Ishikawa (cell line): ENCODE measurements at regions not wholly inside any gene's neighbourhood (a gene's known extent, or its start where the extent isn't known, plus 50 kb on each side); places are given as distances from the start of the nearest gene placed in this dataset.

Experiments used
- CEBPB ChIP-seq: IDR thresholded peaks from 2 replicates; pipeline ENCODE4 v1.6.1; 2012
- EP300 ChIP-seq: IDR thresholded peaks from 2 replicates; pipeline ENCODE4 v1.6.1; 2012; ENCODE audit warnings: borderline replicate concordance
- FOXM1 ChIP-seq: IDR thresholded peaks from 2 replicates; pipeline ENCODE4 v1.6.1; 2012; ENCODE audit warnings: low read depth, borderline replicate concordance
- RAD21 ChIP-seq: IDR thresholded peaks from 2 replicates; pipeline ENCODE4 v1.6.1; 2012; ENCODE audit warnings: low read depth
- TAF1 ChIP-seq: IDR thresholded peaks from 2 replicates; pipeline ENCODE4 v1.6.1; 2012; ENCODE audit warnings: low read depth, mild to moderate bottlenecking
- TCF12 ChIP-seq: IDR thresholded peaks from 2 replicates; pipeline ENCODE4 v1.6.1; 2012; ENCODE audit warnings: low read depth
- TEAD4 ChIP-seq: IDR thresholded peaks from 2 replicates; pipeline ENCODE4 v1.6.1; 2012
- YY1 ChIP-seq: IDR thresholded peaks from 2 replicates; pipeline ENCODE4 v1.6.1; 2012; ENCODE audit warnings: low read depth
- TF ChIP-seq, protein P1 (sequence below): IDR thresholded peaks from 2 replicates; pipeline ENCODE4 v1.6.1; 2012; ENCODE audit warnings: low read depth, mild to moderate bottlenecking
- TF ChIP-seq, protein P2 (sequence below): IDR thresholded peaks from 2 replicates; pipeline ENCODE4 v1.6.1; 2012

DNA sequence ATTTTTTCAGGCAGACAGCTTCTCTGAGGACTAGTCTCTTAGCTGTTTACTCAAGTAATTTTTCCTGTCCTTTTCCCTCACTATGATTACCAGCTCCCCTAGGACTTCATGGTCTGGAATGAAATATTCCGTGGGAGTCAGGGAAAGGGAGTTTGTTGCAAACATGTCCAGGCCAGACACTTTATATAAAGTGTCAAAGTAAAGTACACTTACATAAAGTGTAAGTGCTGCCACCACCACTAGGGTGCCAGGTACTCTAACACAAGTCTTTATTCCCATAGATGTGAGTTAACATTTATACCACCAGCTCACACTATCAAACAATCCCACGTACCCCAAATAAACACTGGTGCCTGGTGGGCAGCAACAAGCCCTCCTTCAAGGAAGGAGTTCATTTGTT is 179.8 kb downstream of the SNRPN start:
- TF ChIP-seq EP300 (no peak), CEBPB (no peak), FOXM1 (no peak), TCF12 (no peak), TEAD4 (no peak), TAF1 (no peak), RAD21 (no peak), YY1 (no peak)
- TF ChIP-seq, protein P1, sequence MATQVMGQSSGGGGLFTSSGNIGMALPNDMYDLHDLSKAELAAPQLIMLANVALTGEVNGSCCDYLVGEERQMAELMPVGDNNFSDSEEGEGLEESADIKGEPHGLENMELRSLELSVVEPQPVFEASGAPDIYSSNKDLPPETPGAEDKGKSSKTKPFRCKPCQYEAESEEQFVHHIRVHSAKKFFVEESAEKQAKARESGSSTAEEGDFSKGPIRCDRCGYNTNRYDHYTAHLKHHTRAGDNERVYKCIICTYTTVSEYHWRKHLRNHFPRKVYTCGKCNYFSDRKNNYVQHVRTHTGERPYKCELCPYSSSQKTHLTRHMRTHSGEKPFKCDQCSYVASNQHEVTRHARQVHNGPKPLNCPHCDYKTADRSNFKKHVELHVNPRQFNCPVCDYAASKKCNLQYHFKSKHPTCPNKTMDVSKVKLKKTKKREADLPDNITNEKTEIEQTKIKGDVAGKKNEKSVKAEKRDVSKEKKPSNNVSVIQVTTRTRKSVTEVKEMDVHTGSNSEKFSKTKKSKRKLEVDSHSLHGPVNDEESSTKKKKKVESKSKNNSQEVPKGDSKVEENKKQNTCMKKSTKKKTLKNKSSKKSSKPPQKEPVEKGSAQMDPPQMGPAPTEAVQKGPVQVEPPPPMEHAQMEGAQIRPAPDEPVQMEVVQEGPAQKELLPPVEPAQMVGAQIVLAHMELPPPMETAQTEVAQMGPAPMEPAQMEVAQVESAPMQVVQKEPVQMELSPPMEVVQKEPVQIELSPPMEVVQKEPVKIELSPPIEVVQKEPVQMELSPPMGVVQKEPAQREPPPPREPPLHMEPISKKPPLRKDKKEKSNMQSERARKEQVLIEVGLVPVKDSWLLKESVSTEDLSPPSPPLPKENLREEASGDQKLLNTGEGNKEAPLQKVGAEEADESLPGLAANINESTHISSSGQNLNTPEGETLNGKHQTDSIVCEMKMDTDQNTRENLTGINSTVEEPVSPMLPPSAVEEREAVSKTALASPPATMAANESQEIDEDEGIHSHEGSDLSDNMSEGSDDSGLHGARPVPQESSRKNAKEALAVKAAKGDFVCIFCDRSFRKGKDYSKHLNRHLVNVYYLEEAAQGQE = no peak
- TF ChIP-seq, protein P2, sequence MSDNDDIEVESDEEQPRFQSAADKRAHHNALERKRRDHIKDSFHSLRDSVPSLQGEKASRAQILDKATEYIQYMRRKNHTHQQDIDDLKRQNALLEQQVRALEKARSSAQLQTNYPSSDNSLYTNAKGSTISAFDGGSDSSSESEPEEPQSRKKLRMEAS = no peak
